GM19438 (cell line): ENCODE measurements at regions not wholly inside any gene's neighbourhood (a gene's known extent, or its start where the extent isn't known, plus 50 kb on each side); places are given as distances from the start of the nearest gene placed in this dataset.

ENCODE experiments used
- ATAC-seq: cut with Tn5 transposase; IDR thresholded peaks from one replicate; pipeline ENCODE4 v1.9.1; 2021; ENCODE audit warnings: low read depth; ENCODE audit not compliant: unreplicated experiment

DNA sequence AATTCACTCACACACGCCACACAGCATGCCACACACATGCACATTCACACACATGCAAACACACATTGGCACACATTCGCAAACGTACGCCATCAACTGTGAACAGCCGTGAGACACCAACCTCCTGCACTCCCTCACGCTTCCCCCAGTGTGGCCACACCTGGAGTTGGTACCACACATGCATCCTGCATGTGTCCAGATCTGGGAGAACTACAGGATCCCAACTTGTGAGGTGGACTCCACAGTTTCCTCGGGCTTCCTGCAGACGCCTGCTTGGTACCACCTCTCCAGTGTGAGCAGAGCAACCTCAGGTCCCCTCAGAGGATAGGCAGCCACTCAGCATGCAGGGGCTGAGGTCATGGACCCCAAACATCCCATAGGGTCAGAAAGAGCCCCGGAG is 239.0 kb downstream of the EIPR1 start:
- ATAC-seq = no peak

DNA sequence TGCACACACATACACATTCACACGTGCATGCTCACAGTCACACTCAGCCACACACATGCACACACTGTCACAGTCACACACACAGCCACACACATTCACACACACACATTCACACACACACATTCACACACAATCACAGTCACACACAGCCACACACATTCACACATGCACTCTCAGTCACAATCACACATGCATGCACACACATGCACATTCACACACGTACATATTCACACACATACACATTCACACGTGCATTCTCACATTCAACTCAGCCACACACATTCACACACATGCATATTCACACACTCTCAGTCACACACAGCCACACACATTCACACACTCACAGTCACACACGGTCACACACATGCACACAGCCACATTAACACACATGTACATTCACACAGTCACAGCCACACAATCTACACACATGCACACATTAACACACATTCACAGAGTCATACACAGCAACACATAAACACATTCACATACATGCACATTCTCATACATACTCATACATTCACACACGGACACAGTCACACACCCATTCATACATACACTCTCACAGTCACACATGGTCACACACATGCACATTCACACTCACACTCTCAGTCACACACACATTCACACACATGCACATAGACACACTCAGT is 239.8 kb downstream of the EIPR1 start:
- ATAC-seq = no peak

GRCh38 chr2:3135676-3136075 is 241.9 kb downstream of the EIPR1 start:
- no peak for ATAC-seq

DNA sequence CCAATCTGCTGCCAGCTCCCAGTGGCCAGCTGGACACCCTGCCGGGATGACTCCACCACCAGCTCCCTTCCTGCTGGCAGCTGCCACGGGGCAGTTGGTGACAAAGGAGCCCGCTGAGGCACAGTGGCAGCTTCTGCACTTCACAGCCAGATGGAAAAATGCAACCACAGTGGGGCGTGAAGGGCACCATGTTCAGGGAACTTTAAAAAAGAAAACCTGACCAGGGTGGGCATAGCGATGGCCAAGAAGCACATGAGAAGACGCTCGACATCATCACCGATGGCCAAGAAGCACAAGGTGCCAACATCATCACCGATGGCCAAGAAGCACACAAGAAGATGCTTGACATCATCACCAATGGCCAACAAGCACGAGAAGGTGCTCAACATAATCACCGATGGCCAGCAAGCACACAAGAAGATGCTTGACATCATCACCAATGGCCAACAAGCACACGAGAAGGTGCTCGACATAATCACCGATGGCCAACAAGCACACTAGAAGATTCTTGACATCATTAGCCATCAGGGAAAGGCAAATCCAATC is 243.5 kb downstream of the EIPR1 start:
- ATAC-seq = no peak

GRCh38 chr2:3132966-3133365 is 244.7 kb downstream of the EIPR1 start:
- ATAC-seq = no peak

- no peak for ATAC-seq
These were observed 245.2 kb downstream of the EIPR1 start for GRCh38 chr2:3132466-3132865.

GRCh38 chr2:3131636-3132326 is 245.8 kb downstream of the EIPR1 start:
- ATAC-seq = no peak

DNA sequence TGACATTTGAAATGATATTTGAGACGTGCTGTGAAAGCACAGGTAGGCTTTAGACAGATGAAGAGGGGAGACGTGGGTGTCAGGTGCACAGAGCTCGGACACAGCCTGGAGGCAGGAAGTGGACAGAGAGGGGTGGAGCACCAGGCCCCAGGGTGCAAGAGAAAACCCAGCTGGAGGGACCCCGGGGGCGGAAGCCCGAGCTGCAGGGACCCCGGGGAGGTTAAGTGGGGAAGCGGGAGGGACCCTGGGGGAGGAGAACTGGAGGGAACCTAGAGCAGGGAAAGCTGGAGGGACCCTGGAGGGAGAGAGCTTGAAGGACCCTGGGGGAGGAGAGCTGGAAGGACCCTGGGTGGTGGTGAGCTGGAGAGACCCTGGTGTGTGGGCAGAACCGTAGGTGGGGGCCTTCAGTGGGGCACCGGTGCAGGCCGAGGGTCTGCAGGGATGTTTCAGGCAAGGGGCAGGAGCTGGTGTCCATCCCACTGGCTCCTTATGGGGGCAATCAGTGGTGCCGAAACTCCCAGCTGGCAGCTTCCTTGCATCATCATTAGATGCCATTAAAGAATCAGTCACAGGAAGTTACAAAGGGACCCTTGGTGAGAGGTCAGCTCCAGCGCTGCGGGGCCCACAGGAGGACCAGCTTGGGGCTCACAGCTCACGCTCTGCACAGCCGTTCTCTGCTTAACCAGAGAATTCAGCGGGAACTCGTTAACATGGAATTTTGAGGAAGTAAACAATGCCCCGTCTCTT is 246.6 kb downstream of the EIPR1 start:
- no peak for ATAC-seq

DNA sequence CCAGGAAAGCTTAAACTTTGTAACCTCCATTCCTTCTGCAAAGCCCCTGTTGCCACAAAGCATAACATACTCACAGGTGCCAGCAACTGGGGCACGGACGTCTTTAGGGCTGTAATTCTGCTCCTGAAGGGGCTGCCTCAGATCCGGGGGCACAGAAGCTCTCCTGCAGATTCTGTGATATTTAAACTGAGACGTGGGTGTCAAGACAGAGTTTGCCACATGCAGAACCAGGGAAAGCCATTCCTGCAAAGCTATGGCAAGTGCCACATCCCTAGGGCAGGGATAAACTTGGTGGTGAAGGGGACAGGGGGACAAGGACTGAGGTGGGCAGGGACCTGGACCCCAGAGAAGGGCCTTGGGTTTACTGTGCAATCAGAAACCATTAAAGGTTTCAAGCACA is 247.2 kb downstream of the EIPR1 start:
- ATAC-seq = no peak

DNA sequence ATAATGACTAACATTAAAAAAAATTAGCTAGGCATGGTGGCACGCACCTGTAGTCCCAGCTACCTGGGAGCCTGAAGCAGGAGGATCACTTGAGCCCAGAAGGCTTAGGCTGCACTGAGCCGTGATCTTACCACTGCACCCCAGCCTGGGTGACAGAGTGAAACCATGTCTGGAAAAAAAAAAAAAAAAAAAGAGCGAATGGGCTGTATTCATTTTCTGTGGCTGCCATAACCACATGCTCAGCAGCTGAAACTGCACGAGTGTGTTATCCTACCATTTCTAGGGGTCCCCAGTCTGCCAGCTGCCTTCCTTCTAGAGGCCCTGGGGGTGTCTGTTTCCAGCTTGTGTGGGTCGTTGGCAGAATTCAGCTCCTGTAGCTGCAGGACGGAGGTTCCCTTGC is 247.8 kb downstream of the EIPR1 start:
- ATAC-seq = no peak

- no peak for ATAC-seq
These were observed 248.8 kb downstream of the EIPR1 start for GRCh38 chr2:3128786-3129185.

GRCh38 chr2:3127710-3128109 is 249.9 kb downstream of the EIPR1 start:
- ATAC-seq = no peak

GRCh38 chr2:3126911-3127621 is 250.6 kb downstream of the EIPR1 start:
- ATAC-seq = no peak

- ATAC-seq = no peak
These were observed 251.3 kb downstream of the EIPR1 start for GRCh38 chr2:3126171-3126910.

GRCh38 chr2:3125761-3126130 is 251.9 kb downstream of the EIPR1 start:
- no peak for ATAC-seq

- no peak for ATAC-seq
These were observed 252.4 kb downstream of the EIPR1 start for GRCh38 chr2:3125001-3125760.

- ATAC-seq = no peak
These were observed 255.1 kb downstream of the EIPR1 start for GRCh38 chr2:3122525-3122924.

DNA sequence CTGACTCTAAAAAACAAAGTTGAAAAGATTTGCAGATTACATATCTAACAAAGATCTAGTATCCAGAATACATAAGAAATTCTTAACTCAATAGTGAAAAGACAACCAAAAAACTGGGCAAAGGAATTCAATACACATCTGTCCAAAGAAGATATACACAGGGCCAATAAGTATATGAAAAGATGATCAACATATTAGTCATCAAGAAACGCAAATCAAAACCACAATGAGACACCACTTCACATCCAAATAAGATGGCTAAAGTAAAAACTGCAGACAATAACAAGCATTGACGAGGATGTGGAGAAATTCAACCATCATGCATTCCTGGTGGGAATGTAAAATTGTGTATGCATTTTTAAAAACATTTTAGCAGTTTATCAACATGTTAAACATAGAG is 256.0 kb downstream of the EIPR1 start:
- ATAC-seq = no peak

DNA sequence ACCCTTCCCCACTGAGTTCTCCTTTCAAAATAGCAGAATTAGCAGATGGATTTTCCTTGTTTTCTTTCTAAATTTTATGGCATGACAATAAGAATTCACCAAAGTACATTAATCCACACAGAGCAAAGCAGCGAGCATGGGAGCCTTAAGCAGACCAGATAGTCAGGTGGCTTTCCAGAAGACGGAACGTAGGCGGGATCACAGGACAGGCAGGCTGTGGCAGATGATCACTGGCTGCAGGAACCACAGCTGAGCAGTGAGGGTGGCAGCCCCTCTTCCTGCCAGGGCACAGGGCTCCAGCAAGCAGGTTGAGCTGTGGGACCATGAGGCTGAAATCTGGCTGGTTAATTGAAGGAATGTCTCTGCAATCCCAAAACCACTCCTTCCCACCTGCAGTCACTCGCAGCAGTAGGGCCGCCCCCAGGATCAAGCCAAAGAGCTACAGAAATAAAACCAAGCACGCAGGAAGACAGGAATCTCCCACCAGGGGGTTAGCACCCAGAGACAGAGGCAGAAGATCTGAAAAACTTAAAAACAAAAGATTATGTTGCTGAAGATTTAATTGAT is 259.9 kb downstream of the EIPR1 start:
- ATAC-seq = no peak
